HG03103 (cell line): ENCODE measurements at regions not wholly inside any gene's neighbourhood (a gene's known extent, or its start where the extent isn't known, plus 50 kb on each side); places are given as distances from the start of the nearest gene placed in this dataset.

ENCODE experiments used
- ATAC-seq: cut with Tn5 transposase; IDR thresholded peaks from one replicate; pipeline ENCODE4 v1.9.1; 2021; ENCODE audit warnings: low read depth; ENCODE audit not compliant: unreplicated experiment

DNA sequence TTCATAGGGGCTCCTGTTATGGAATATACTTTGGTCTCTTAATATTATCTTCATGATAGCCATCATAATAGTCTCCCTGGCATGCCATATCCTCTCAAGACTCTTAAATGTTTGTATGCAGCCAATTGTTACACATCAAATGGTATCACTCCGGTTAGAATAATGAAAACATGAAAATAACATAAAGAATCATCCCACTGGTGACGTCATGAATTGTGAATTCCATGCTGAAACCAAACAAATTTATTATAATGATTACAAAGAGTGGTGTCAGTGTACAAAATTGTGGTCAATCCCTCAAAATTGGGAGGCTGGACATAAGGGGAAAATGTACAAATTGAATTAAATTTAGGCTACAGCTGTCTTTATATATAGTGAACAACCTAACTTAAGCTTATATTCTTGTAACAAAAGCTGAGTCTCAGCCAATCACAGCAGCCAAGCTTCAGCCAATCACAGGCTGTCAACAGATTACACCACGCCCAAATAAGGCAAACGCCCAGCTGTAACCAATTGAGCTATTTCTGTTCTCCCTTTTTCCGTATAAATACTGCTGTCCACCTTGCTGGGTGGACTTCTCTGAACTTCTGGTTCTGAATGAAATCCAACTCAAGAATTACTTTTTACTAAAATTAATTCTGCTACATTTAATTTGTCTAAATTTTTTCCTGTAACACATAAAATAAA, 156.1 kb downstream of the CHD9NB start:
- ATAC-seq: no peak

DNA sequence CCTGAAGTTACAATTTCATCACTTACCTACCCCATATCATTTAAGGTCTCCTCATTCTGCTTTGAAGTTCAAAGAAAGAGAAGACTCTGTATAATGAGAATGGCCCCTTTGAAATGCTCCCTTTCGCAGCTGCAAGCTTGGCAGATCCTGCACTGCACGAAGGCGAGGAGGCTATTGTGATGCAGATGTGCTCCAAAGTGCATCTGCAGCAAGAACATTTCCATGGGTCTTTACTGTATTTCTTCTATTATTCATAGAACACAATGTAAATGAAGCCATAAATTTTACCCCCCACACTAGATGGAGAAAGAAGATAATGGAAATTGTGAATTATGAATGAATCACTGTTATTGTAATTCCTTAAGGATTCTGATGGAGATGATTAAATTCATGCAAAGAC, 178.7 kb downstream of the CHD9NB start:
- no peak for ATAC-seq

DNA sequence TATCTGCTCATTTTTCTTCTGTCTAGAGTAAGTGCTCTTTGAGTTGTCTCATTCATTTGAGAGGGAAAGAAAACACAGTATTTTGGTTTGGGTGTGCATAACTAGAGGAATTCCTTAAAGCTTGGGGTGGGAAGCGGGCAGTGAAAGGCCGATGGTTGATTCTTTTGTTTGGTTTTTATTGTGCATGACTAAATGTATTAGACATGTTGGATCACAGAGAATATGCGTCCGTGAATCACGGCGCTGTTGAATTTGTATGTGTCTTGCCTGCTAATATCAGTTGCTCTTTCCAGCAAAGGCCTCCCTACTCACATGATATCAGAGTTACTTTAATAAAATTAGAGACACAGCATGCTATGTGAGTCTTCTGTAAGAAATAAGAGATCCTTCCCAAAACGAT, 180.0 kb downstream of the CHD9NB start:
- no peak for ATAC-seq

DNA sequence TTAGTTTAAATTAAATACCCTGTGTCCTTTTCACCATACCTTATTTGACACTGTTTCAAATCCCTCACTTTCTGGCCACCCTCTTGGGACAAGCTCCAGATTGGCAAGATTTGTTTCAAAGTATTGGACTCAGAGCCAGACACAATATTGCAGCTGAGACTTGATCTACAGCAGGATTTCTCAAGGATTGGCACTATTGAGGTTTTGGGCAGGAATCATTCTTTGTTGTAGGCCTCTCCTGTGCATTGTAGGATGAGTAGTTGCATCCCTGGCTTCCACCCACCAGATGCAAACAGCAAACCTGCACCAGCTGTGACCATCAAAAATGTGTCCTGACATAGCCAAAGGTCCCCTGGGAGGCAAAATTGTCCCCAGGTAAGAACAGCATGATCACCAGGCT, 181.2 kb downstream of the CHD9NB start:
- ATAC-seq: no peak

DNA sequence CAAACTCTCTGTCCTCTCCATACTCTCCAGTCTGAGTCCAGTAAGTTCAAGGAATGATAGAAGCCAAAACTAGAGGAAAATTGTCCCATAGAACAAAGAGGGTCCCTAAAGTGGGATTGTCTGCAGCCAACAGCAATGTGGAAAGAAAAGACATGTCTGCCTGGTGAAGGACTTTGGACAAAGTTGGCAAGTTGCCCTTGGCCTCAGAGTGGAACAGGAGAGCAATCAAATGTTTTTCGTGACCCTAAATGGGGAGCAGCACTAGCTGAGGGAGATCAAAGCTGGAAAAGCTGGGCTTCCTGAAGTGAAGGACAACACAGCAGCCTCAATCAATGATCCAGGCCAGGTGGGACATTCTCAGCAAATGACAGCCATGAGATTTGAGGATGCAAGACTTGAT, 183.5 kb downstream of the CHD9NB start:
- ATAC-seq: no peak

DNA sequence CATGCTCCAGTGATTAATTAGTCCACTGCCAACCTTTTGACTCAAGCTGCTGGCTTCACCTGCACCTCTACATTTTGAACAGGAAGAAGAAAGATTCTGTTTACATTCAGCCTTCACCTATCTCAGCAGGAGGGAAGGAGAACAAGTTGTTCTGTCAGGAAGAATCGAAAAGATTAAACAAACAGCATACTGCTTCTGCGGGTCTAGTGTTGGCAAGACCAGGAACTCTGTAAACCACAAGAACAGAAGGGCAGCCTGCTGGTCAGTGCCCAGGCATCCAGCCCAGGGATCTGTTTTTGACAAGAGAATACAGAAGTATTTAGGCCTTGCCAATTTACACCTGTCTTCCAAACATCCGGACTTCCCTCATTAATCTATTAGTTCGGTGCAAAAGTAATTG, 189.7 kb downstream of the CHD9NB start:
- ATAC-seq: no peak

DNA sequence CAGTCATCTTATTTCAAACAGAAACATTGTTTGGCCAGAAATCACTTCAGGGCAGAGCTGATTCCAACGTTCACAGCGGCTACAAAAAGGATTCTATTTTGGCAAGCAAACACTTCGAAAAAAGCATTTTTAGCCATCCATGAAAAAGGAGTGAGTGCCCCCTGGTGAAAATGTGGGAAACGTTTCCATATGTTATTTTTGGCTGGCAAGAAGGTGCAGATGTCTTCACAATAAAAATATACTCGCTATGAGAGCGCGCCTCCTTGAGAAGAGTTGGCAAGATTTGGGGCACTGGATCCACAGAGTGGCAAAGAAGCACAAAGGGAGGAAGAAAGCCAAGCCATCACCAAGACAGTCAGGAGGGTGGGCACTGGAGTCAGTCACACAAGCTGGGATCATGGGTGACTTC, 191.1 kb downstream of the CHD9NB start:
- no peak for ATAC-seq

DNA sequence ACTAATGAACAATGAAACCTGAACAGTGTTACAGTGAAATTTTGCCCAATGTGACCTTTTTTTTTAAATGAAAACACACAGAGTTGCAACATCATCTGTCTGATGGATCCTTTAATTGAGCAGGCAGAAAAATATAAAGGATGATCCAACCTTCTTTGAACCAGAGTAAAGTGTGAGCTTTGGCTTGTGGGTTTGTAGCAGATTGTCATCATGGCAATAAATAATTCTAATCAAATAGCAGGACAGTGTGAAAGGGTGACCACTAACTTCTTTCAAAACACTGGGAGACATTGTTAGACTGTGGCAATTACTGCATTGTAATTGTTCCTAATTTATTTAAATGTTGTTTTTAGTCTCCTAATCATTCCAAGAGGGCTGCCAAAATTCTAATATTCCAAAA, 197.2 kb downstream of the CHD9NB start:
- no peak for ATAC-seq

DNA sequence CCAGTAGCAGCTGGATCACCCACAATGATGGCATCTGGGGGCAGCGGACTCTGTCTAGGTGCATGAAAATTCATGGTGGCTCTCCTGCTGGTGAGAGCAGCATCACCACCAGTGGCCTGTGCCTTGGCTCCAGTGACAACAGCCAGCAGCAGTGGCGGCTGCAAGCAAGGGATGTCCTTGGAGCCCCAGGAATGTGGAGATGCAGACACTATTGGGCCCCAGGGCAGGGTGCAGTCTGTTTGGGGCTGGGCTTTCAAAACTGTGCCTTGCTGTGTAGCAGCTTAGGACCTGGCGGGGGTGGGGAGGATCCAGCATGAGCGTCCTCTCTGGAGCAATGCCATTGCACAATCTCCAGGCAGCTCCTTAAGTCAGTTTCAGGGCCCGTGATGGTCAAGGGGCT, 199.7 kb downstream of the CHD9NB start:
- no peak for ATAC-seq

DNA sequence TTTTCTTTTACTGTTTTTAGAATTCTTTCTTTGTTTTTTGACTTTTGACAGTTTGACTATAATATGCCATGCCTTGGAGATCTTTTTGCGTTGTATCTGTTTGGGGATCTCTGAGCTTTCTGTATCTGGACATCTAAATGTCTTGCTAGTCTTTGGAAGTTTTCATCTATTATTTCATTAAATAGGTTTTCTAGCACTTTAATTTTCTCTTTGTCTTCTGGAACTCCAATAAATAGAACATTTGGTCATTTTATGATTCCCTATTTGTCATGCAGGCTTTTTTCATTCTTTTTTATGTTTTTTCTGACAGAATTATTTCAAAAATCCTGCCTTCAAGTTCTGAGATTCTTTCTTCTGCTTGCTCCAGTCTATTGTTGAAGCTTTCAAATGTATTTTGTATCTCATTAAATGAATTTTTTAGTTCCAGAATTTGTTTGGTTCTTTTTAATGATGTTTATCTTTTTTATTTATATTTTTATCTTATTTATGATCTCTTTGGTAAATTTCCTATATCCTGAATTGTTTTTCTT, 201.4 kb downstream of the CHD9NB start:
- ATAC-seq: no peak

DNA sequence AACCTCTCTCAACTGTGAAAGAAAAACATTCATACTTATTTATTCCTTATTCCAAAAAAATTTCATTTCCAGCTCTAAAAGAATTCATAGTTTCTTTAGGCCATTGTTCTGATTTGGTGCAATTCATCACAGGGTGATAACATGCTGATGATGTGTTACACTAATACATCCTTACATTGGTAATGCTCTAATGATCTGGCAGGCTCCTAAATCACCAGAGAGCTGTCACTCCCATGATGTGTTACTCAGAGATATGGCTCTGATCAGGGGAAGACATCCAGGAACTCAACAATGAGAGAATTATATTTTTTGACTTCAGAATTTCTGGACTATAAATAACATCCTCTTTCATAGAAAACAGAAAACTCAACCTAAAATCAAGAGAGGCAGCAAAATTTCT, 209.3 kb downstream of the CHD9NB start:
- no peak for ATAC-seq

DNA sequence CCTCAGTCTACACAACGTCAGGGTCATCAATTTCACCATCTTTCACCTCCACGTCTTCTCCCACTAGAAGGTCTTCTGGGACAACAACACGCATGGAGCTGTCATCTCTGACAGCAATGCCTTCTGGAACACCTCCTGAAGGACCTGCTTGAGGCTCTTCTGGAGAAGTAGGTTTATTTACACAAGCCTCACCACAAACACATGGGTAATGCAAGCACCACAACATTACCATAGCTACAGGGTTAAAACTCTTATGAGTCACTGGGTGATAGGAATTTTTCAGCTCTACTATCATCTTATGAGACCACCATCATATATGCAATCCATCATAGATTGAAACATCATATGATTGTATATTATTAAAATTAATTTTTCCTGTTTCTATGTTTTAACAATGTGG, 215.4 kb downstream of the CHD9NB start:
- no peak for ATAC-seq

DNA sequence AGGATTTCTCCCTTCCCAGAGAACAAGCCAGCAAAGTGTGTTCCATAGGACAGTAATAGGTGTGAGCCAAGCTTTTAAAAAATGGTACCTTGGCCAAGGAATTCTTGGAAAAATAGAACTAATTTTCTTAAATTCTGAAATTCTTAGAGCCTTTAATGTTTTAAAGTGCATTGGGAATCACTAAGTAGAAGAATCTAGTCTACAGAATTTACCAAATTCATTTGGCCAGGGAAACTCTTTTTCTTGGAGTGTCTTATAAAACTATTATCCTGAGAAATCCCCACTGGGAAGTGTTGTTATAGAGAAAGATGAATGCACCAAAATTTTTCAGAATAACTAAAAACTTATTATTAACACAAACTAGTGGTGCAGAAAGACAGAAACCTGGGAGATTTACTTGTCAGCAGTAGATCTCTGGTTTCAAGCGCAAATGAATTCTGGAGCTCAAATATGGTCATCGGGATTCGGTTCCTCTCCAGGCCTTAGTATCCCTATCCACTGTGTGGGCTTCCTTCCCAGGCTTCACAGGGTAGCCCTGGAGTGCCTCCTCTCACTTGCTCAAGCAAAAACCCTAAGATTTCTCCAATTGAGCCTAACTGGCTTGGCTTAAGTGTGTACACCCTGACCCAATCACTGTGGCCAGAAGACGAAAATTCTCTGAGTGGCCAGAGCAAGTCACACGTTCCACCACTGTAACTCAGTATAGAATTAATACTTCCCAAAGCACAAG, 217.8 kb downstream of the CHD9NB start:
- no peak for ATAC-seq

DNA sequence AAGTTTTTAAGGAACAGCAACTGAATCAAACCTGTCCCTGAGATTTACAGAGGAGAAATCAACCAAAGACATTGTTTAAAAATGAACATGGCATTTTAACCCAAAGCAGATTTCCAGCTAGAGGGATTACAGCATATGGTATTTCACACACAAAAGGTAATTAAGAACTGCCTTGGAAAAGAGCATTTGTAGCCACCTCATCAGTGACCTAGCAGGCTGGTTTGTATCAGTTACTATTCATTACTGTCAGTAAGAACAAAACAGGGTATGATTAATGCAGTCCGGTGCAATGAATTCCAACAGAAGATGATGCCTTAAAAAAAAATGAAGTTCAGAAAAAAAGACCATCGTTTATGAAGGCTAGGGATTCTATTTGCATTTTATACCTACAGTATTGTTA, 219.9 kb downstream of the CHD9NB start:
- no peak for ATAC-seq

DNA sequence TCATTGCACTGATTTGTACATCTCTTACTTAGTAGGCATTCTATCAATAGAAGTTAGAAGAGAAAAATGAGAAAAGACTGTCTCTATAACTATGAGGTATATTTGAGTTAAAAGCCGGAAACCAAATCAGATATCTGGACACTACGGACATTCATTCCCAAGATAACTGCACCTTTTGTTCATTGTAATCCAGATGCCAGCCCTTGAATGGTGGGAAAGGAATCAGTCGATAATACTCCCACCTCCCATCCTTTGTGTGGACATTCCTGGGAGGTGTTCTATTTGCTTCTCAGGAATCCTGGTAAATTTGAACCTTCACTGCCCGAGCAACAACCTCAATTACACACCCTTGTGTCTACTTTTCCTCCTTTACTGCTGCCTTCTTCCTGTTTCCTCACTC, 225.2 kb downstream of the CHD9NB start:
- no peak for ATAC-seq

DNA sequence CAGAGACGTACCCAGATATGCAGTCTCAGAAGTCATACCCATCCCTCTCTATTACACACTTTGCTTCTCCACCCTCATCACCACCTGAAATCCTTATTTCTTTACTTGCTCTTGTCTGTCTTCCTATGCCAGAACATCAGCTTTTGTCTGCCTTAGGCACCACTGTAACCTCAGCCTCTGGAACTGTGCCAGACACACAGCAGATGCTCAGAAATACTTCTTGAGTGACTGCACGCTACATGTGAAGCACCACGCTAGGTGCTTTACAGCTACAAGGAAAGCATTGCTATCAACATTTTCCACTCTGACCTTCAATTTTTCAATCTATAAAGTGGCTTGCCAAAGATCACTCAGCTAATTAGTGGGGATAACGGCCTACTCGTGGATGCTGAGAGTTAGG, 226.8 kb downstream of the CHD9NB start:
- ATAC-seq: no peak

DNA sequence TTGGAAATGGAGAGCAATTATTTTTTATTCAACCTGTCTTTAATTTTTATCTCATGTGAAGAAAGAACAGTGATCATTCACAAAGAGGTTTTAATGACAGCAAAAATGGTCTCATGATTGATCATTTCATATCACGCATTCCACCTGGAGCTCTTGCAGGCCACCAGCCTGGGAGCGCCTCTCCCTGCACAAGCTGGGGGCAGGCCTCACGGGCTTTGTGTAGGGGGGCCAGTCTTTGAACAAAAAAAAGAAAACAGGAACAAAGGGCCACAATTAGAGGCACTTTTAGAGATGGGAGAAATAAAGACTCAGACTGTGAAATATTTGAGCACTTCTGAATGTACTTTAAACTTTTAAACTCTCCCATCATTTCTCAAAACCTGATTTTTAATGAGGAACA, 232.9 kb downstream of the CHD9NB start:
- ATAC-seq: no peak

DNA sequence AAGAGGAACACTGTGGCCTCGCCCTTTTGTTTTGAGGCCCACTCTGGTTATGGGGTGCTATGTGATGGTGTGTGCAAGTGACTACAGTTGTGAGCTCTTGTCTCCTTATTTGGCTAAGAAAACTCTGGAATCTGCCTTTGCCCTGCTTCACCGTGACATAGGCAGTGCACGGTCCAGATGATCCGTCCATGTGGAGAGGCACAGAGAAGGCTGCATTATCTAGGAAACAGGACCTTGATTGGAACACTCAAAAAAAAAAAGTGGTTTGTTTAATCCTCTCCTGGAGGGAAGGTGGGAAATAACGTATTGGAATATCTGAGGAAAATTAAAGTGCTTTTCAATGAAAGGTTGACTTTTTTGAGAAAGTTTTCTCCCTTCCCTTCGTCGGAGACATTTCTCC, 233.3 kb downstream of the CHD9NB start:
- no peak for ATAC-seq

DNA sequence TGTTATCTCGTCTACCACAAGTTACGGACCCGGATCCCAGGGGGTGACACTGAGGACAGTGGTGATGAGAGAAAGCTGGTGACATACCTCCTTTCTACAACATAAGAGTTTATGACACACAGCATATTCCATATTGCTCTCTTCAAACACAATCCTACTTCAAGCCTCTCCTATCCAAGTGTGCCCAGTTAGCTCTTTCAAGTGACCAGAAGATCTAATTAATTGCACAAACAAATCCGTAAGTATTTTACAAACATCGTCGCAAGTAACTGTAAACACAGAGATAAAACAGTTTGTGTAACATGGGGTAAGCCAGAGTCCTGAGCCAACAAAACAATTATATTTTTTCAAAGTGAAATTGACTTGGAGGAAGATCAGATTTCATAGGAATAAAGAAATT, 235.0 kb downstream of the CHD9NB start:
- no peak for ATAC-seq

DNA sequence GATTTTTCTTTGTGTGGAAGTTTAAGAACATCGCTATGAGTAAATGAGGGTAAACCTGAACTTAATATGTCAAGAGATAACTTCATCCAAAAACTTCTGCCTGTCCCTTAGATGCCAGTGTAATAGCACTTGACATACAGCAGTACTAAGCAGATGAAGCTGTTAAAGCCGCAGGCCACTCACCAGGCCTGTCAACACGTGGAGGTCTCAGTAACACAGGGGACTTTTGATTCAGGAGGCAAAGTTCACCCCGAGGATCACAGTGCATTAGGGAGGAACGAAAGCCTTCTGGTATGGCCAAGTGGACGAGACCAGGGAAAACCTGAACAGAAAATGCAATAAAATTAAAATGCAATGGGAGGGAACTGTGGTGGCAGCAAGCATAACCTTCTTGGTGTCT, 235.7 kb downstream of the CHD9NB start:
- no peak for ATAC-seq

DNA sequence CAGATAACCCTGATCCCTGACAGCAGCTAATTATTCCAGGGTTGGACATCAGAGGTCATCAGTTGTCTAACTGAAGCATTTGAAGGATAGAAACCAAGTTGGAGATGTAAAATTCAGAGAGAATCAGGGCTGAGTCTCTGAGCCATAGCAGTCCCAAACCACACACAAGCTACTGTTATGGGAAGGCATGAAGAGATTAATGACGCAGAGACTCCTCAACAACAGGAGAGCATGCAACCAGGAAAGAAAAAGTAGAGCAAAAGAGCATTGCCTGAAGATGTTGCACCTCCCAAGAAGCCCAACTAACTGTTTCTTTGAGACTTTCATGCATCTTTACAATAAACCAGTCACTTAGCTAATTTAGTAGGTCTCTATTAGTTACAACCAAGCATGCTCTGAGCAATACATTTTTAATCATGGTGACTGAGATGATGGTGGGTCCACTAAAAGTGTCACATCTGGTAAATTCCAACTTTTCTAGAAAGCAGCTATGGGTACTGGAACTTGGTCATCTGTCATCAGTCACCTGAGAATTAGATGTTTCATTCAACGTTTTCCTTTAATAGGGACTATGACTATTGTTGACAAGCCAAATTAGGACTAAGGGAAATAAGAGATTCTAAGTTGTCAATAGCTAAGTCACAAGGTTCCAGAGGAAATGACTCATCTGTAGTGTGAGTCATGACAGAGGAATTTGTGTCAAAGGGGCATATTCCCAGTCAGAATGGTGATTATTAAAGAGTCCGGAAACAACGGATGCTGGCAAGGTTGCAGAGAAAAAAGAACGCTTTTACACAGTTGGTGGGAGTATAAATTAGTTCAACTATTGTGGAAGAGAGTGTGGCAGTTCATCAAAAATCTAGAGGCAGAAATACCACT, 239.8 kb downstream of the CHD9NB start:
- no peak for ATAC-seq
